ENCODE measurements at regions not wholly inside any gene's neighbourhood (a gene's known extent, or its start where the extent isn't known, plus 50 kb on each side); places are given as distances from the start of the nearest gene placed in this dataset.
"Not testable (repeated sequence)": the region's sequence is repeated elsewhere in the genome, so short reads cannot be mapped to it uniquely, and the experiment has no call there.

DNA sequence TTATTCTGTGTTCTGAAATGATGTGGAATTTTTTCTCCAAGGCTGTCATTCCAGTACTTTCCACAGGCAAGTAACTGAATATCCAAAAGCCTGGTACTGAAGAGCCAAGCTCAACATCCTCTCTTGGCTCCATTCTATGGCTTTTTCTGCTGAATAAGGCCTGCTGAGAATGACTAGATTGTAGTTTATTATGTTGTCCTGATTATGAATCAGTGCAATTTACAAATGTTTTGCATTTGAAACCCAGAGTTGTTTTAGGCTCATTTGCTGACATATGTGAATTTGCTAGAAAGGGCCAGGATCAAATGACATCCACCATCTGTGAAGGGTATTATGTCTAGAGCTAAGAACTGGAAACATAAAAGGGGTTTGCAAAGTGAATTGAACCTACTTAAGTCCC is 596.6 kb downstream of the KCTD12 start:
- no peak for DNase-seq (ENCODE audit: low read depth in 3 of 3)

DNA sequence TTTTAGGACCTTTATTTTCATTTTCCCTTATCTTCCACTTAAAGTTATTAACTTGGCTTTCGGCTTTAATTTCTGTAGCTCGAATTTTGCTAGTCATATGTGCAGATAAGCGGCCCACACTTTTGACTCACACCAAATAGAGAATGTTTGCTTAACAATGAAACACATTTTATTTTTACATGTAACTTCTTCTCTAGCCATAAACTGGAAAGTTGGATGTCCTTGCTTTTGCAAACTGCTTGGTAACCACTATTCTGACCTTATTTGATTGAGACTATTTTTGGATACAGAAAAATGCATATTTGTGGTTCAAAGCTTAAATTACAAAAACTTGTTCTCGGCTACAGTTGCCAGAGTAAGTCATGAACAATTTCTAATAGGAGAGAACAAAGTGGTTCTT is 600.0 kb downstream of the KCTD12 start:
- DNase-seq (ENCODE audit: low read depth in 3 of 3): no peak

DNA sequence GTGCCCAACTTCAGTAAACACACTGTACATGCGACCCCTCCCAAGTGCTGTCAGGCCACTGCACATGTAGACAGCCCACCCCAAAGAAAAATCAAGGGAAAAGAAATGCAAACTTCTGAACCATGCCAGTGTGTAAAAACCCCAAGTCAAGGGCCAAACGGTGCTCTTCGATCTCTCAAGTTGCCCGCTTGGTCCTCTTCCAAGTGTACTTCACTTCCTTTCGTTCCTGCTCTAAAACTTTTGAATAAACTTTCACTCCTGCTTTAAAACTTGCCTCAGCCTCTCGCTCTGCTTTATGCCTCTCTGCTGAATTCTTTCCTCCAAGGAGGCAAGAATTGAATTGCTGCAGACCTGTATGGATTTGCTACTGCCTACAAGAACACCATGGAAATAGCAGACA is 600.7 kb downstream of the KCTD12 start:
- DNase-seq (ENCODE audit: low read depth in 3 of 3): no peak

GRCh38 chr13:76279766-76280165 is 606.4 kb downstream of the KCTD12 start:
- not testable (repeated sequence) for DNase-seq (ENCODE audit: low read depth in 3 of 3)

DNA sequence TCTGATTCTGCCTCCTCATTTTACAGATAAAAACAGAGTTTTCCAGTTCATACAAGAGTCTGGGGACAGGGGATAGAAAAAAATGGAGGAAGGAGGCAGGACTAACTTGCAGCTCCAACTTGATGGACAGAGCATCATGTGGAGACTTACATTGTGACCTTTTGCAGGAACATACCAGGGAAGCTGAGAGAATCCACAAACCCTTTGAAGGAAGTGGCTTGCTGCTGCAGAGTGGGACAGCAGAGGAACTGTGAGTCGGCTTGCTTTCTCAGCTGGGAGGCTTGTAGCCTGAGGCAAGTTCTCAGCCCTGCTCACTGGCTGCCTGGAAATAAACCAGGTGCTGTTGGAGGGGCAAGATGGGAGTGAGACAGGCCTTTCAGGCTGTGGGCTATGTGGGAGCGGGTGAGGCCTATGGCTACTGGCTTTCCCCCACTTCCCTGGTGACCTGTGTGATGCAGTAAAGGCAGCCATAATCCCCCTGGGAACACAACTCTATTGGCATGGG is 614.4 kb downstream of the KCTD12 start:
- no peak for DNase-seq (ENCODE audit: low read depth in 3 of 3)

DNA sequence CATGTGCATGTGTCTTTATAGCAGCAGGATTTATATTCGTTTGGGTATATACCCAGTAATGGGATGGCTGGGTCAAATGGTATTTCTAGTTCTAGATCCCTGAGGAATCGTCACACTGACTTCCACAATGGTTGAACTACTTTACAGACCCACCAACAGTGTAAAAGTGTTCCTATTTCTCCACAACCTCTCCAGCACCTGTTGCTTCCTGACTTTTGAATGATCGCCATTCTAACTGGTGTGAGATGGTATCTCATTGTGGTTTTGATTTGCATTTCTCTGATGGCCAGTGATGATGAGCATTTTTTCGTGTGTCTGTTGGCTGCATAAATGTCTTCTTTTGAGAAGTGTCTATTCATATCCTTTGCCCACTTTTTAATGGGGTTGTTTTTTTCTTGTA is 617.9 kb downstream of the KCTD12 start:
- not testable (repeated sequence) for DNase-seq (ENCODE audit: low read depth in 3 of 3)

DNA sequence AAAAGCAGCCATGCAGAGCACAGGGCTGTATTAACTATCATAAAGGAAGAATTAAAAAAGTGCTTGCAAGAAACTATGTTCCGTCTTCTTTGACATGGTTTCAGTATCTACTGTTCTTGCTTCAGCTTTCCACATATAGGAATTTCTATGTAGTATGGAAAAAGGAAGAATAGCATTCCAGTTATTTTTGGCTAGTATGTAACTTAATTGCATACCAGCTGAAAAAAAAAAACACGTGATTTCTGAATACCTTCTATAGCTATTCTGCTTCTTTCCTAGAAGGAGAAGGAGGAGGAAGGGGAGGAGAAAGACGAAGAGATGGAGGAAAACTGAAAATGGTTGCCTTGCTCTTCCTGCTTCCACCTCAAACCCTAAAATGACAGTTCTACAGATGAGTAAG is 619.0 kb downstream of the KCTD12 start:
- no peak for DNase-seq (ENCODE audit: low read depth in 3 of 3)

DNA sequence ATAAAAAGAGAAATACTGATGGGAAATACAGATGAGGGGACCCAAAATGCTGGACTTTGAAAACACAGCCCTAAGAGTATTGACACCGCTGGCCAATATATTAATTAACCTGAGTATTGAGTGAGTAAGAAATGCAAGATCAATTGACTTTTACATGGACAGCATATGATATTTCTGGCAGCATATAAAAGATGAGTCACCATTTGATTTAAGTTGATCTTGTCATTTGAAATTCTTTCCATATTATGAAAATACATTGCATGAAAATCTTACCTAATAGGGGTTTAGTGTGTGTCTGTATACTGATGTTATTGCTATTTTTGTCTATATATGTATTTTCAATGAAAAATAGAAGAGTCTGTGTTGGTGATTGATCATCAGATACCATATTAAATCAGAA is 619.6 kb downstream of the KCTD12 start:
- no peak for DNase-seq (ENCODE audit: low read depth in 3 of 3)

GRCh38 chr13:76250211-76250610 is 614.1 kb downstream of the LMO7 start:
- no peak for DNase-seq (ENCODE audit: low read depth in 3 of 3)

DNA sequence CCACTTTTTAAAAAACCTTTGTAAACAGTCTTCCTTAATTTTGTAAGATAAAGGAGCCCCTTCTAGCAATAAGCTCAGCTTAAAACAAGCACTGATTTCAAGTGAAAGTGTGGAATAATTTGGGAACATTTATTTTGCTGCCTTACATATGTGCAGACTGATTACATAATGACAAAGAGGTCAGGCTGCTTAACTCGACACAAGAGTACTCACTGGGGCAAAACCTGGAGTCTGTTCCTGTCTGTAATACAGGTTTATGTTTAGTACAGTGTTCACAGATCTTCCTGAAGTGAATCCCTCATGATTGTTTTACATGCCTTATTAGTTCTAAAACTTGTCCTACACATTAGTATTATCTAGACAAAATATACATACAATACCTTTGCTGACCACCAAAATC is 609.8 kb downstream of the LMO7 start:
- DNase-seq (ENCODE audit: low read depth in 3 of 3): no peak

GRCh38 chr13:76245211-76245610 is 609.1 kb downstream of the LMO7 start:
- DNase-seq (ENCODE audit: low read depth in 3 of 3): no peak

- not testable (repeated sequence) for DNase-seq (ENCODE audit: low read depth in 3 of 3)
These were observed 607.0 kb downstream of the LMO7 start for GRCh38 chr13:76243120-76243519.

- DNase-seq (ENCODE audit: low read depth in 3 of 3): no peak
These were observed 603.0 kb downstream of the LMO7 start for GRCh38 chr13:76239031-76239680.

- no peak for DNase-seq (ENCODE audit: low read depth in 3 of 3)
These were observed 595.5 kb downstream of the LMO7 start for GRCh38 chr13:76231522-76232167.

DNA sequence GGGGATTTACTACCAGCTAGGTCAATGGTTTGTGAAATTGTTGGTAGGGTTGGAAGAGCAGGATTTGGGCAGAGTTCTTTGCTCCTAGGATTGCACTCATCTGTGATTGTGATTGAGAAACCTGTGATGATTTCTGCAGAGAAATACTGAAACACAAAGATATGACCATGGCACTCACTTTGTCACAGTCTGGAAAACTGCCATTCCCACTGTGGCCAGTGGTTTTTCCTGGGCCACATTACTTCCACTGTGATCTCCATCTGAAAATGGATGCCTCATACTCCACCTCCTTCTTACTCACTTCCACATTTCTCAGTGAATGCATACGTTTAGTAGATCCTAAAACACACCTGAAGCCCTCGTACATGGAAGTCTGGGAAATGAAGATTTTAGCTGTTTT is 593.2 kb downstream of the LMO7 start:
- DNase-seq (ENCODE audit: low read depth in 3 of 3): no peak

DNA sequence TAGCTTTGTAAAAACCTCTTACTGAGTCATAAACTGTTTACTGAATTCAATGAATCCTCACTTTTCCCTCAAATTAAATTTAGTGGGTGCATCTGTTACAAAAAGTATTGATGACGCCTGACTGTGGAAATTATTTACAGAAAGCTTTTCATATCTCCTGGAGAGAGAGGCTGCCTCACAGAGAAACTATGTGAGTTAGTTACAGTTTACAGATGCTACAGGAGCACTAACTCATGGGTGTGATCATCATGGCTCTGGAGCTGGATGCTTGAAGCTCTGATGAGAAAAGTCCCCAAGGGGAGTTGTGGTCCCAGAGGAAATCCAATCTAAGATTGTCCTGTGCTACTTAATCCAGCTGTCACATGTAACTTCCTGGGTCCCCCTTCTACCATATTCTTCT is 590.8 kb downstream of the LMO7 start:
- DNase-seq (ENCODE audit: low read depth in 3 of 3): no peak

DNA sequence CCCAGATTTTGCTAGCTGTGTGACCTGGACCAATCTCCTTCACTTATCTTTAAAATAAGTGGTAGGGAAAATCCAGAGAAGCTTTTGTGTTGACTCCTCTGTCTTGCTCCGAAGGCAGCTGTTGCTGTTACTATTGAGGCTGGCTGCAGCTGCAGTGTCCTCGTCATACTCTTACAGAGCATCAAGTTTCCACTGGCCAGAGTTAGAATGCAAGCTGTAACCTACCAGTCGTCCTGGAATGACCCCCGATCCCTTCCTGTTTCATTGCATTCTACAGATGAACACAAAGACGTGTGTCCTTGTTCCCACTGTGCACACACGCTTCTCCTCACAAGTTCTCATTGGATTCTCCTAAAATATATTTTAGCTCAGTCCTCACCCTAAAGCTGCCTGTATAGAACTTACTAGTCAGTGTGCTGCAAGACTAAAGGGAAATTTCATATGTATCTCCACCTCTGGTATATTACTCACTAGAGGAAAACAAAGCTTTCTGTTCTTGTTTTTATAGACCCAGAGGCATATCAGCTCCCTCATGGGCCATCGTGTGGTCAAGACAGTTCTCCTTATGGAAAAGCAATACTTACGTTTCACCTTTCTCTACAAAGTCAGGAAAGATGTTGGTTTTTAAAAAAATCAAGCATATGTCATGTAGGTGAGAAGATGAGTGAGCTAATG is 589.8 kb downstream of the LMO7 start:
- DNase-seq (ENCODE audit: low read depth in 3 of 3): no peak

GRCh38 chr13:76223999-76224398 is 587.9 kb downstream of the LMO7 start:
- DNase-seq (ENCODE audit: low read depth in 3 of 3): no peak

DNA sequence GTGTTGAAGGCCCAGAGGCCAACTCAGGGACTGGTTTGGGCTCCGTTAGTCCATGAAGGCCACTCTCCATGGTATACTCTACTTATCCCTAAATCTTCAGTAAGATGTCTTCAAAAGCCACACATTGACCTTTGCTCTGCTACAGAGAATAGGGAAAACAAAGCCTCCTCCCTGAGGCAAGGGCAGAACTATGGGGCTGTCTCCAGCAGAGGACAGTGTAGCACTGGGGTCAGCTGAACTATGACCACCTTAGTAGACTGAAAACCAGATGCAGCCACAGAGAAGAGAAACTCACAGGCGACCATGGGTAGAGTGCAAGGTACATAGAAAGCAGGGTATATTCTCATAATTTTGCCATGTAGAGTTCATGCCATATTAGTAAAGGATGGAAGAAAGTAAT is 587.4 kb downstream of the LMO7 start:
- DNase-seq (ENCODE audit: low read depth in 3 of 3): no peak

GRCh38 chr13:76222511-76222910 is 586.4 kb downstream of the LMO7 start:
- DNase-seq (ENCODE audit: low read depth in 3 of 3): no peak

- DNase-seq (ENCODE audit: low read depth in 3 of 3): no peak
These were observed 580.6 kb downstream of the LMO7 start for GRCh38 chr13:76216729-76217128.

DNA sequence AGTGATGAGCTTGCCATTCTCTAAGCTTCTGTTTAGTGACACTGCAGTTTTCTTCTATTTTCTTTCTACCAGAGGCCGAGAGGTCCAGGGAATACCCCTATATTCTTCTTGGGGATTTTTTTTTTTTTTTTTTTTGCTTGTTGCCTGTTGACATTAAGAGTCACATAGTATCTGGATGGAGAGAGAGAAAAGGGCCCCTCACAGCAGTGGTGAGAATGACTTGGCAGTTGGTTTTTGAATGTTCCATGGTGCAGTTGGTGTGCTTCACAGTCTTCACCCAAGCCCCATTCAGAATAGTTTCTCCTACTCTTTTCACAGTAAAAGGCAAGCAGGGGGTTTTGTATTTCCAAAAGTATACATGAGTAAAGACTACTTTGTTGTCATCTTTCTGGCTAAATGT is 577.9 kb downstream of the LMO7 start:
- DNase-seq (ENCODE audit: low read depth in 3 of 3): no peak

DNA sequence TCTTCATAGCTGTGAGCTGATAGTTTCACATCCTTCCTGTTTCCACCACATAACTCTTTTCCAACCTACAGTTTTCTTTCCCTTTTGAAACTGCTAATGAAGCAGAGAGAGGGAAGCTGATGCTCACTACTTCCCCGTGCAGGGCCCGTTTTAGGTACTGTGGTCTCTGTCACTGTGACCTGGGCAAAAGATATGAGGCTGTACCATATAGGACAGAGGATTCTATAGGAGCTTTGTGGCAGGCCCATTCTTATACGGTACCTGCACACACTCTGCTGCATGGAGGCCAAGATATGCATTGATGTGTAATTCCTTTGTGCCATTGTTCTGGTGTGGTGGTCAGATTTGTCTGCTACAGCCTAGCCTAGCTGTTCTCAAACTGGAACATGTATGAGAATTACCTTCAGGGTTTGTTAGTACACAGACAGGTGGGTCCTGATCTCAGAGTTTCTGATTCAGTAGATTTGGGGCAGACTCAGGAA is 577.3 kb downstream of the LMO7 start:
- DNase-seq (ENCODE audit: low read depth in 3 of 3): no peak

Data from stimulated activated CD4-positive, alpha-beta T cell treated with anti-CD3 and anti-CD28 coated beads, TNF-alpha, amount 100 ng/mL, for 48 hours (primary cell).